ENCODE measurements at regions not wholly inside any gene's neighbourhood (a gene's known extent, or its start where the extent isn't known, plus 50 kb on each side); places are given as distances from the start of the nearest gene placed in this dataset.

GRCh38 chr4:171024720-171025303, 788.4 kb upstream of the GALNTL6 start:
- no peak for TF ChIP-seq CTCF (IDR thresholded peaks at IDR 0.05; ENCODE audit: extremely low read depth in 1 of 2, insufficient read depth in 1 of 2, low read depth in 1 of 2, low read length in 2 of 2)
- TF ChIP-seq MAX (IDR thresholded peaks at IDR 0.05; ENCODE audit: insufficient read depth, insufficient read length), result no peak
- no peak for TF ChIP-seq GATA2 (IDR thresholded peaks at IDR 0.05; ENCODE audit: insufficient read depth, insufficient read length, low read depth, low read length)
- TF ChIP-seq JUN (IDR thresholded peaks at IDR 0.05; ENCODE audit: borderline replicate concordance, insufficient read depth, insufficient read length, low read depth), result no peak
- no peak for TF ChIP-seq EZH2 (IDR thresholded peaks at IDR 0.05; ENCODE audit: borderline replicate concordance, low read depth, low read length, severe bottlenecking)
- TF ChIP-seq POLR2A (IDR thresholded peaks at IDR 0.05; ENCODE audit: low read depth, low read length), result no peak
- TF ChIP-seq FOS (IDR thresholded peaks at IDR 0.05; ENCODE audit: borderline replicate concordance, insufficient read depth, low read length), result no peak
